WTC11 (cell line): ENCODE measurements at regions not wholly inside any gene's neighbourhood (a gene's known extent, or its start where the extent isn't known, plus 50 kb on each side); places are given as distances from the start of the nearest gene placed in this dataset.

Source experiments
- CTCF ChIP-seq: fragments of 200-600 bp; IDR thresholded peaks from 2 replicates; pipeline ENCODE4 v1.8.0; 2022; ENCODE audit warnings: antibody characterized with exemption
- HMGXB4 ChIP-seq: sonication (generic); formaldehyde crosslinking; IDR thresholded peaks from 2 replicates; pipeline ENCODE4 v1.8.1; 2023; ENCODE audit warnings: mild to moderate bottlenecking, moderate library complexity, missing genetic modification reagents

GRCh38 chr3:101926594-101927105 is 77.3 kb downstream of the NFKBIZ start:
- TF ChIP-seq CTCF (no peak), HMGXB4 (CRISPR knock-in tag) (no peak)
